ENCODE measurements at regions not wholly inside any gene's neighbourhood (a gene's known extent, or its start where the extent isn't known, plus 50 kb on each side); places are given as distances from the start of the nearest gene placed in this dataset.
"Not testable (repeated sequence)": the region's sequence is repeated elsewhere in the genome, so short reads cannot be mapped to it uniquely, and the experiment has no call there.

GRCh38 chr14:45810152-45810872, 557.3 kb upstream of the MIS18BP1 start:
- no peak for DNase-seq
- no peaks in the 10 kb centered on the region for H3K27me3 ChIP-seq
- no peak for FAIRE-seq
- H3K9me3 ChIP-seq, result no peaks in the 10 kb centered on the region
- no peak for TF ChIP-seq CTCF (IDR thresholded peaks at IDR 0.05)
- no peak overlapping the region for H3K27ac ChIP-seq
- no peaks in the 10 kb centered on the region for H3K4me1 ChIP-seq
- no peak overlapping the region for H3K4me3 ChIP-seq
- 29 to 31% methylated on average over 3 of the region's 3 CpGs for WGBS, 2 donors
- no peak for ATAC-seq
- intact Hi-C loops (cut with DNase I), result no loop called here
- no peaks in the 10 kb centered on the region for H3K36me3 ChIP-seq

GRCh38 chr14:45807178-45807899, 554.3 kb upstream of the MIS18BP1 start:
- no peaks in the 10 kb centered on the region for H3K9me3 ChIP-seq

GRCh38 chr14:45799511-45799910, 546.5 kb upstream of the MIS18BP1 start:
- DNase-seq (no peak), ATAC-seq (no peak), FAIRE-seq (no peak)
- no peak overlapping the region for H3K27ac ChIP-seq
- H3K9me3 ChIP-seq, result no peaks in the 10 kb centered on the region
- intact Hi-C loops (cut with DNase I), result no loop called here
- no peaks in the 10 kb centered on the region for H3K36me3 ChIP-seq
- no peaks in the 10 kb centered on the region for H3K27me3 ChIP-seq
- no peak for TF ChIP-seq CTCF (IDR thresholded peaks at IDR 0.05)
- H3K4me1 ChIP-seq, result no peaks in the 10 kb centered on the region
- H3K4me3 ChIP-seq, result no peak overlapping the region
- 63 to 67% methylated on average over 2 of the region's 2 CpGs for WGBS, 2 donors

More at GRCh38 chr14:45807178-45807899, 554.3 kb upstream of the MIS18BP1 start:
- Histone ChIP-seq H3K27me3 (no peaks in the 10 kb centered on the region), H3K27ac (no peak overlapping the region), H3K4me1 (no peaks in the 10 kb centered on the region), H3K36me3 (no peaks in the 10 kb centered on the region), H3K4me3 (no peak overlapping the region)
- intact Hi-C loops (cut with DNase I), result no loop called here
- WGBS, 2 donors, result 58 to 59% methylated on average over 5 of the region's 5 CpGs
- ATAC-seq, result no peak
- no peak for FAIRE-seq
- TF ChIP-seq CTCF (IDR thresholded peaks at IDR 0.05), result no peak
- DNase-seq, result no peak

GRCh38 chr14:45798659-45799058, 545.7 kb upstream of the MIS18BP1 start:
- intact Hi-C loops (cut with DNase I), result no loop called here
- no peaks in the 10 kb centered on the region for H3K4me1 ChIP-seq
- FAIRE-seq (no peak), DNase-seq (no peak), ATAC-seq (no peak)
- H3K36me3 ChIP-seq, result no peaks in the 10 kb centered on the region
- 51 to 58% methylated on average over 3 of the region's 3 CpGs for WGBS, 2 donors
- no peak for TF ChIP-seq CTCF (IDR thresholded peaks at IDR 0.05)
- H3K27me3 ChIP-seq, result no peaks in the 10 kb centered on the region
- no peak overlapping the region for H3K27ac ChIP-seq
- H3K4me3 ChIP-seq, result no peak overlapping the region
- H3K9me3 ChIP-seq, result no peaks in the 10 kb centered on the region

- DNase-seq; H3K27ac ChIP-seq; FAIRE-seq; H3K9me3 ChIP-seq; ATAC-seq; H3K4me1 ChIP-seq; H3K36me3 ChIP-seq; intact Hi-C loops (cut with DNase I); H3K4me3 ChIP-seq; H3K27me3 ChIP-seq: not testable (repeated sequence)
- 50 to 68% methylated on average over 8 of the region's 8 CpGs for WGBS, 2 donors
These were observed 543.0 kb upstream of the MIS18BP1 start for GRCh38 chr14:45796006-45796405.

Data from pancreas (tissue), 10 donors.